H9 (cell line): ENCODE measurements at regions not wholly inside any gene's neighbourhood (a gene's known extent, or its start where the extent isn't known, plus 50 kb on each side); places are given as distances from the start of the nearest gene placed in this dataset.

ENCODE experiments used
- DNase-seq: peaks from one replicate; pipeline ENCODE4 v3.0.0-alpha.2; 2017
- H2AFZ ChIP-seq: one replicate; pipeline ENCODE4 v1.6.1; 2013; ENCODE audit warnings: mild to moderate bottlenecking, low read length, control low read depth, moderate library complexity
- H2AK5ac ChIP-seq: 2 replicates; pipeline ENCODE4 v1.6.1; 2013; ENCODE audit warnings: low read length, control low read depth, mixed read lengths; ENCODE audit not compliant: insufficient read length
- H2BK120ac ChIP-seq: one replicate; pipeline ENCODE4 v1.6.1; 2013; ENCODE audit warnings: low read depth, mild to moderate bottlenecking, low read length, control low read depth, inconsistent platforms; ENCODE audit not compliant: poor library complexity, severe bottlenecking
- H2BK12ac ChIP-seq: 2 replicates; pipeline ENCODE4 v1.6.1; 2013; ENCODE audit warnings: low read length, control low read depth, mixed read lengths, low read depth; ENCODE audit not compliant: insufficient read length
- H2BK15ac ChIP-seq: 2 replicates; pipeline ENCODE4 v1.6.1; 2013; ENCODE audit warnings: low read depth, low read length, control low read depth
- H2BK20ac ChIP-seq: one replicate; pipeline ENCODE4 v1.6.1; 2013; ENCODE audit warnings: low read depth, mild to moderate bottlenecking, low read length, control low read depth, inconsistent platforms; ENCODE audit not compliant: poor library complexity, severe bottlenecking
- H2BK5ac ChIP-seq: 2 replicates; pipeline ENCODE4 v1.6.1; 2013; ENCODE audit warnings: low read length, control low read depth, mixed read lengths; ENCODE audit not compliant: insufficient read length
- H3K14ac ChIP-seq: 2 replicates; pipeline ENCODE4 v1.6.1; 2013; ENCODE audit warnings: low read length, control low read depth; ENCODE audit not compliant: insufficient read depth
- H3K18ac ChIP-seq: 2 replicates; pipeline ENCODE4 v1.6.1; 2013; ENCODE audit warnings: low read depth, mild to moderate bottlenecking, mixed read lengths, low read length, control low read depth; ENCODE audit not compliant: insufficient read length
- H3K23ac ChIP-seq: 2 replicates; pipeline ENCODE4 v1.6.1; 2013; ENCODE audit warnings: low read length, control low read depth, mixed read lengths, low read depth; ENCODE audit not compliant: insufficient read length
- H3K23me2 ChIP-seq: 2 replicates; pipeline ENCODE4 v1.6.1; 2013; ENCODE audit warnings: low read depth, mild to moderate bottlenecking, mixed read lengths, low read length, control low read depth; ENCODE audit not compliant: insufficient read length, poor library complexity, severe bottlenecking
- H3K27ac ChIP-seq: 2 replicates; pipeline ENCODE4 v1.5.1; 2013; ENCODE audit warnings: low read length, control low read depth, mixed read lengths, low read depth; ENCODE audit not compliant: insufficient read length
- H3K27me3 ChIP-seq: 2 replicates; pipeline ENCODE4 v1.6.1; 2013; ENCODE audit warnings: low read length, control low read depth, inconsistent platforms; ENCODE audit not compliant: insufficient read depth
- H3K4ac ChIP-seq: 2 replicates; pipeline ENCODE4 v1.6.1; 2013; ENCODE audit warnings: low read depth, mild to moderate bottlenecking, control low read depth, inconsistent platforms, low read length, moderate library complexity
- H3K4me1 ChIP-seq: 2 replicates; pipeline ENCODE4 v1.6.1; 2013; ENCODE audit warnings: low read length, control low read depth, inconsistent platforms; ENCODE audit not compliant: insufficient read depth
- H3K4me2 ChIP-seq: 2 replicates; pipeline ENCODE4 v1.6.1; 2013; ENCODE audit warnings: low read length, control low read depth, mixed read lengths; ENCODE audit not compliant: insufficient read length, insufficient read depth
- H3K56ac ChIP-seq: 2 replicates; pipeline ENCODE4 v1.6.1; 2013; ENCODE audit warnings: low read depth, mild to moderate bottlenecking, mixed read lengths, low read length, control low read depth; ENCODE audit not compliant: insufficient read length
- H3K79me1 ChIP-seq: 2 replicates; pipeline ENCODE4 v1.6.1; 2013; ENCODE audit warnings: low read depth, mild to moderate bottlenecking, moderate library complexity, low read length, control low read depth, inconsistent platforms; ENCODE audit not compliant: insufficient read depth, poor library complexity, severe bottlenecking
- H3K79me2 ChIP-seq: 2 replicates; pipeline ENCODE4 v1.6.1; 2013; ENCODE audit warnings: low read length, control low read depth, inconsistent platforms; ENCODE audit not compliant: insufficient read depth
- H3K9ac ChIP-seq: 2 replicates; pipeline ENCODE4 v1.6.1; 2013; ENCODE audit warnings: low read length, control low read depth, mixed read lengths; ENCODE audit not compliant: insufficient read length; ENCODE audit errors: extremely low read depth
- H3K9me3 ChIP-seq: one replicate; pipeline ENCODE4 v1.6.1; 2013; ENCODE audit warnings: low read depth, low read length, inconsistent platforms; ENCODE audit not compliant: control insufficient read depth
- H3T11ph ChIP-seq: one replicate; pipeline ENCODE4 v1.6.1; 2013; ENCODE audit warnings: mild to moderate bottlenecking, low read length, control low read depth, inconsistent platforms
- H4K20me1 ChIP-seq: one replicate; pipeline ENCODE4 v1.6.1; 2013; ENCODE audit not compliant: control insufficient read depth, insufficient read length, insufficient read depth
- H4K5ac ChIP-seq: 2 replicates; pipeline ENCODE4 v1.6.1; 2013; ENCODE audit warnings: low read depth, mild to moderate bottlenecking, mixed read lengths, low read length, control low read depth; ENCODE audit not compliant: insufficient read length
- H4K8ac ChIP-seq: replicated peaks from 2 replicates; pipeline ENCODE4 v1.6.1; 2013; ENCODE audit warnings: low read length, control low read depth, mixed read lengths, low read depth; ENCODE audit not compliant: insufficient read length
- H4K91ac ChIP-seq: 2 replicates; pipeline ENCODE4 v1.6.1; 2013; ENCODE audit warnings: low read depth, mild to moderate bottlenecking, moderate library complexity, mixed read lengths, low read length, control low read depth; ENCODE audit not compliant: insufficient read length
- H3K27ac Mint-ChIP-seq, 3 experiments: 2 replicates in 2 of 3; 3 replicates in 1 of 3; pipeline ENCODE4 v1.8.0; 2020 to 2021; ENCODE audit warnings: mixed read lengths in 3 of 3, mild to moderate bottlenecking in 1 of 3, moderate library complexity in 1 of 3
- H3K27me3 Mint-ChIP-seq: 2 replicates; pipeline ENCODE4 v1.8.0; 2021; ENCODE audit warnings: low read depth, mild to moderate bottlenecking, moderate library complexity, mixed read lengths
- H3K36me3 Mint-ChIP-seq, 3 experiments: 2 replicates in 2 of 3; 3 replicates in 1 of 3; pipeline ENCODE4 v1.8.0; 2020 to 2021; ENCODE audit warnings: low read depth in 3 of 3, mixed read lengths in 3 of 3; ENCODE audit not compliant: insufficient read depth in 1 of 3
- H3K4me1 Mint-ChIP-seq, 2 experiments: 2 replicates each; pipeline ENCODE4 v1.8.0; 2020; ENCODE audit warnings: mixed read lengths in 2 of 2
- H3K4me3 Mint-ChIP-seq, 2 experiments: 2 replicates in 1 of 2; 3 replicates in 1 of 2; pipeline ENCODE4 v1.8.0; 2020 to 2021; ENCODE audit warnings: mild to moderate bottlenecking in 2 of 2, mixed read lengths in 2 of 2, moderate library complexity in 1 of 2
- H3K9me3 Mint-ChIP-seq, 2 experiments: 2 replicates in 1 of 2; 3 replicates in 1 of 2; pipeline ENCODE4 v1.8.0; 2020; ENCODE audit warnings: mild to moderate bottlenecking in 2 of 2, mixed read lengths in 2 of 2, moderate library complexity in 1 of 2
- WGBS: extraction: QIAGEN DNeasy Blood & Tissue Kit; methylation state at CpG from one replicate; pipeline ENCODE4 v1.1.7; 2013; ENCODE audit warnings: missing lambda C conversion rate, low lambda C conversion rate, mixed read lengths; ENCODE audit not compliant: insufficient read length; ENCODE audit errors: extremely low coverage; 5-methylcytosine and 5-hydroxymethylcytosine counted together
- TF ChIP-seq, protein P1 (sequence below): fragments of 200-600 bp; sonication (generic); conservative IDR thresholded peaks from 3 replicates; pipeline ENCODE4 v1.8.0; 2021; ENCODE audit warnings: antibody characterized with exemption, mild to moderate bottlenecking

DNA sequence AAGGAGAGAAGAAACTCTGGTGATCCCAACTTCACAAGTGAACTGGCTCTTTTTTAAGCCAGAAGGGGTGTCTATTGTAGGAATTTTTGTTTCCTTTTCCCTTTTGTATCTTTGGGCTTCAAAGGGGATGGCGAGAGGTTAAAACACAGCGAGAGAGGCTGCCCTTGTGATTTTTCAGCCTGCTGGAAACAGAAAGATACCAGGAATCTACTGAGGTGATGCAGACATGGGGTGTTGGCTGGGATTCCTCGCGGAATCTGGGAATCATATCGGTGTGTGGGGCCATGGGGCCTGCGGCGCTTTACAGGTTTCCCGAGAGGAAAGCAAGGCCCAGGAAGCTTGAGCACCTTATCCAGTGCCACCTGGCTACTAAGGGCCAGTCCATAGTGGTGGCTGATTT is 99.4 kb upstream of the STX18 start:
- H3K4me3 Mint-ChIP-seq, result peak overlapping the region; percentile 48 to 68; a peak in 4 of 5 replicates
- Histone ChIP-seq H2BK15ac (no peak overlapping the region), H3K23me2 (no peaks in the 10 kb centered on the region), H3K18ac (no peak overlapping the region), H2AFZ (no peak overlapping the region), H3K4me2 (peak overlapping the region; percentile 24), H4K91ac (no peak overlapping the region), H3K56ac (no peak overlapping the region), H3K4ac (no peak overlapping the region), H3K4me1 (peaks cover 9% of the 10 kb centered on the region; the same call in 1 of the 2 replicates), H3K9ac (no peak overlapping the region), H3K23ac (no peak overlapping the region), H4K20me1 (no peaks in the 10 kb centered on the region), H4K5ac (no peak overlapping the region), H4K8ac (no peak overlapping the region), H3K27me3 (no peaks in the 10 kb centered on the region), H2BK12ac (no peak overlapping the region), H2BK20ac (no peak overlapping the region), H3K9me3 (no peaks in the 10 kb centered on the region), H3K79me1 (no peaks in the 10 kb centered on the region), H2BK5ac (no peak overlapping the region), H3K79me2 (no peaks in the 10 kb centered on the region), H2AK5ac (no peak overlapping the region), H3K27ac (no peak overlapping the region), H3T11ph (no peak overlapping the region), H2BK120ac (no peak overlapping the region), H3K14ac (no peak overlapping the region)
- TF ChIP-seq, protein P1, sequence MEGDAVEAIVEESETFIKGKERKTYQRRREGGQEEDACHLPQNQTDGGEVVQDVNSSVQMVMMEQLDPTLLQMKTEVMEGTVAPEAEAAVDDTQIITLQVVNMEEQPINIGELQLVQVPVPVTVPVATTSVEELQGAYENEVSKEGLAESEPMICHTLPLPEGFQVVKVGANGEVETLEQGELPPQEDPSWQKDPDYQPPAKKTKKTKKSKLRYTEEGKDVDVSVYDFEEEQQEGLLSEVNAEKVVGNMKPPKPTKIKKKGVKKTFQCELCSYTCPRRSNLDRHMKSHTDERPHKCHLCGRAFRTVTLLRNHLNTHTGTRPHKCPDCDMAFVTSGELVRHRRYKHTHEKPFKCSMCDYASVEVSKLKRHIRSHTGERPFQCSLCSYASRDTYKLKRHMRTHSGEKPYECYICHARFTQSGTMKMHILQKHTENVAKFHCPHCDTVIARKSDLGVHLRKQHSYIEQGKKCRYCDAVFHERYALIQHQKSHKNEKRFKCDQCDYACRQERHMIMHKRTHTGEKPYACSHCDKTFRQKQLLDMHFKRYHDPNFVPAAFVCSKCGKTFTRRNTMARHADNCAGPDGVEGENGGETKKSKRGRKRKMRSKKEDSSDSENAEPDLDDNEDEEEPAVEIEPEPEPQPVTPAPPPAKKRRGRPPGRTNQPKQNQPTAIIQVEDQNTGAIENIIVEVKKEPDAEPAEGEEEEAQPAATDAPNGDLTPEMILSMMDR, result no peak
- H3K36me3 Mint-ChIP-seq, result peaks cover 2 to 13% (median 3%) of the 10 kb centered on the region in 3 experiments; a peak in 6 of 7 replicates
- H3K27ac Mint-ChIP-seq, result peak overlapping the region in 2 of 3 experiments; percentile 10 to 34; a peak in 1 of 7 replicates
- WGBS, result no CpG with 5 or more reads among the region's 8 CpGs
- peaks cover 36 to 41% of the 10 kb centered on the region in 2 experiments for H3K4me1 Mint-ChIP-seq
- peaks cover 34% of the 10 kb centered on the region for H3K27me3 Mint-ChIP-seq
- DNase-seq, result no peak
- H3K9me3 Mint-ChIP-seq, result peaks cover 0 to 4% of the 10 kb centered on the region in 2 experiments; a peak in 4 of 5 replicates
